GM06990 (cell line): ENCODE measurements at regions not wholly inside any gene's neighbourhood (a gene's known extent, or its start where the extent isn't known, plus 50 kb on each side); places are given as distances from the start of the nearest gene placed in this dataset.
"Not testable (repeated sequence)": the region's sequence is repeated elsewhere in the genome, so short reads cannot be mapped to it uniquely, and the experiment has no call there.

Experiments used
- DNase-seq: peaks from one replicate; pipeline ENCODE4 v3.0.0-alpha.2; 2011; ENCODE audit not compliant: insufficient read length; ENCODE audit errors: extremely low read depth
- H3K27me3 ChIP-seq: replicated peaks from 2 replicates; pipeline ENCODE4 v1.6.0; 2011; ENCODE audit warnings: low read length; ENCODE audit not compliant: control insufficient read depth, insufficient read depth
- H3K36me3 ChIP-seq: 2 replicates; pipeline ENCODE4 v1.5.1; 2011; ENCODE audit warnings: low read length; ENCODE audit not compliant: control insufficient read depth, insufficient read depth
- H3K4me3 ChIP-seq: replicated peaks from 2 replicates; pipeline ENCODE4 v1.5.1; 2011; ENCODE audit warnings: low read depth, mild to moderate bottlenecking, control low read depth, low read length
- CTCF ChIP-seq: IDR thresholded peaks from 2 replicates; pipeline ENCODE4 v1.5.1; 2011; ENCODE audit warnings: low read length, control low read depth, mild to moderate bottlenecking, inconsistent platforms; ENCODE audit not compliant: insufficient read depth, poor library complexity, severe bottlenecking

- Histone ChIP-seq H3K27me3 (no peaks in the 10 kb centered on the region), H3K36me3 (no peaks in the 10 kb centered on the region), H3K4me3 (no peak overlapping the region)
- TF ChIP-seq CTCF: no peak
- no peak for DNase-seq
Measured at GRCh38 chr5:38621840-38622437, 65.5 kb upstream of the LIFR start.

DNA sequence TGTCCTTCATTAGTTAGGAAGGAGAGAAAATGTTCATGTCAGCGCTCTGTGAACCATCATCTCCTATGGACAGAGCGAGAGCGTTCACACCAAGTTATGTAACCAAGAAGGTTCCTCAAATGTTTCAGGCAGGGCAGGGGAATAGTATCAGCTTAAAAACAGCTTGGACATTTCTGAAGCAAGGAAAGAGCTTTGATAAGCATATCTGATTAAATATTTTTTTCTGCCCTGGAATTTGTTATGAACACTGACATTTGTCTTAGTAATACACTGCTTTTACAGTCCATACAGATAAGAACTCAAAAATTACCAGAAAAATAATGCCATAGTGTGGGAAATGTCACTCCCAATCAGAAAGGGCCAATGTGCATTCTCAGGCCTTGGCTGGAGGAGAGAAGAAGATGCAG lies 66.3 kb upstream of the LIFR start:
- Histone ChIP-seq H3K4me3 (no peak overlapping the region), H3K27me3 (no peaks in the 10 kb centered on the region), H3K36me3 (no peaks in the 10 kb centered on the region)
- no peak for DNase-seq
- no peak for TF ChIP-seq CTCF

DNA sequence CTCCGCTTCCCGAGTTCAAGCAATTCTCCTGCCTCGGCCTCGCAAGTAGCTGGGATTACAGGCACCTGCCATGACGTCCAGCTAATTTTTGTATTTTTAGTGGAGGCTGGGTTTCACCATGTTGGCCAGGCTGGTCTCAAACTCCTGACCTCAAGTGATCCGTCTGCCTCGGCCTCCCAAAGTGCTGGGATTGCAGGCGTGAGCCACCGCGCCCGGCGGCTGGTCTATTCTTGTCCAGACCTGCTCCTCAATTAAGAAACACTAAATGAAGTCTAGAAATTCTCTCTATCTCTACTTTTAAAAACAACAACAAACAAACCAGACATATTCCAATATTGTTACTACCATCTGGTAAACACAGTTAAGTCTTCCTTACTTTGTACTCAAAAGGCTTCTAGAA lies 68.1 kb upstream of the LIFR start:
- not testable (repeated sequence) for DNase-seq, H3K27me3 ChIP-seq, H3K4me3 ChIP-seq, H3K36me3 ChIP-seq

DNA sequence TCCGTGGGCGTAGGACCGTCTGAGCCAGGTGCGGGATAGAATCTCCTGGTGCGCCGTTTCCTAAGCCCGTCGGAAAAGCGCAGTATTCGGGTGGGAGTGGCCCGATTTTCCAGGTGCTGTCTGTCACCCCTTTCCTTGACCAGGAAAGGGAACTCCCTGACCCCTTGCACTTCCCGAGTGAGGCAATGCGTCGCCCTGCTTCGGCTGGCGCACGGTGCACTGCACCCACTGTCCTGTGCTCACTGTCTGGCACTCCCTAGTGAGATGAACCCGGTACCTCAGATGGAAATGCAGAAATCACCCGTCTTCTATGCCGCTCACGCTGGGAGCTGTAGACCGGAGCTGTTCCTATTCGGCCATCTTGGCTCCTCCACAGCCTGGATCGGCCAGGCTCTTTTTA lies 74.9 kb upstream of the LIFR start:
- not testable (repeated sequence) for H3K36me3 ChIP-seq, H3K27me3 ChIP-seq, H3K4me3 ChIP-seq, DNase-seq

DNA sequence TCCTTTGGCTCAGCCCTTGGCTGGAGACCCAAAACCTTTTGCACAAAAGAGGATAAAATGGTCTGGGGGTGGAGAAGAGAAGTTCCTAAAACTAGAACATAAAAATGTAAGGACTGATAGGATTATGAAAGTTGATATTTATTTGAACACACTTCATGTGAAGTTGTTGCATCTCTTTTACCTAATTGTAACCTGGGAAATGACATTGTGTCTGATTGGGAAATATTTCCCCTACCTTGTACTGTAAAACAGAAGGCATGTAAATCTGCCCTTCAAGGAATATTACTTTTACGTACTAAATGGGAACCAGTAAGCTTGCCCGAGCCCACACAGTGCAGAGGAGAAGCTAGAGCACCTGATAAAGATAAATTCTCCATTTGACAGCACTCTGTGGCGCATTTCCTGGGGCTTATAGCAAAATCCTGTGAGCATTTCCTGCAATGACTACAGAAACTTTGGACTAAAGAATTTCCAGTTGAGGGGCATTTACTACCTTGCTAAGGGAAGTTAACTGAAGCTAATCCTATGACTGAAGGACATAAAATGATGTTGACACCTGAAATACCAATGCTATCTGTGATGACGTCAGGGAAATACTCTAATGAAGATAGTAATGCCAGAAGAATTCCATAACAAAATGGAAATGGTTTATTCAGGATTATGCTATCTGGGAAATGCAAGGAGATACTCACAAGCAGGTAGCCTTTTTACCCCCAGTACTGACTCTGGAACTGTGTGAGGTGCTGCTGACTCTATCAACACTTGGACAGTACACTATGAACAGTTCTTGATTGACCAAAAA lies 78.3 kb upstream of the LIFR start:
- H3K27me3 ChIP-seq: no peaks in the 10 kb centered on the region
- DNase-seq: no peak
- H3K4me3 ChIP-seq: no peak overlapping the region
- no peaks in the 10 kb centered on the region for H3K36me3 ChIP-seq
- TF ChIP-seq CTCF: no peak

- Histone ChIP-seq H3K27me3 (no peaks in the 10 kb centered on the region), H3K4me3 (no peak overlapping the region), H3K36me3 (no peaks in the 10 kb centered on the region)
- DNase-seq: no peak
- no peak for TF ChIP-seq CTCF
Measured at GRCh38 chr5:38636626-38637025, 80.2 kb upstream of the LIFR start.
